ENCODE measurements at regions not wholly inside any gene's neighbourhood (a gene's known extent, or its start where the extent isn't known, plus 50 kb on each side); places are given as distances from the start of the nearest gene placed in this dataset.

- TF ChIP-seq GTF3C2 (IDR thresholded peaks at IDR 0.05; ENCODE audit: borderline replicate concordance, extremely low read depth, insufficient read length) (no peak), HDAC8 (tag; IDR thresholded peaks at IDR 0.05) (no peak), GTF2E2 (tag; IDR thresholded peaks at IDR 0.05) (no peak), PATZ1 (CRISPR knock-in tag; IDR thresholded peaks at IDR 0.05; ENCODE audit: borderline replicate concordance) (no peak), BHLHE40 (IDR thresholded peaks at IDR 0.05; ENCODE audit: low read length) (peak; percentile 28; the same call in 1 of the 2 replicates), TAF7 (tag; IDR thresholded peaks at IDR 0.05) (no peak), ZNF436 (CRISPR knock-in tag; IDR thresholded peaks at IDR 0.05) (no peak), CTBP1 (IDR thresholded peaks at IDR 0.05; ENCODE audit: borderline replicate concordance) (no peak), TFE3 (CRISPR knock-in tag; IDR thresholded peaks at IDR 0.05) (no peak), CCNT2 (IDR thresholded peaks at IDR 0.05; ENCODE audit: borderline replicate concordance, extremely low read depth, insufficient read length, low read depth, low read length) (no peak), SAFB (IDR thresholded peaks at IDR 0.05; ENCODE audit: borderline replicate concordance, low read depth, low read length) (no peak), ZNF592 (IDR thresholded peaks at IDR 0.05) (no peak), TAL1 (IDR thresholded peaks at IDR 0.05) (peak; percentile 63), CBFA2T3 (IDR thresholded peaks at IDR 0.05) (peak; percentile 62), ZNF324 (CRISPR knock-in tag; IDR thresholded peaks at IDR 0.05) (no peak), STAG1 (CRISPR knock-in tag; IDR thresholded peaks at IDR 0.05; ENCODE audit: borderline replicate concordance) (no peak), GATAD2A (IDR thresholded peaks at IDR 0.05) (no peak), KAT7 (CRISPR knock-in tag; IDR thresholded peaks at IDR 0.05; ENCODE audit: borderline replicate concordance) (no peak)
These were observed 311.9 kb downstream of the COG6 start (continued) for GRCh38 chr13:39967199-39967959.
